ENCODE measurements at regions not wholly inside any gene's neighbourhood (a gene's known extent, or its start where the extent isn't known, plus 50 kb on each side); places are given as distances from the start of the nearest gene placed in this dataset.
A peak's percentile ranks its signal among the peaks of the same experiment; 100 is the strongest.
"Not testable (repeated sequence)": the region's sequence is repeated elsewhere in the genome, so short reads cannot be mapped to it uniquely, and the experiment has no call there.

GRCh38 chr3:78087134-78087533 is 1047.2 kb downstream of the ROBO2 start:
- DNase-seq (ENCODE audit: low read depth) = no peak

GRCh38 chr3:78088006-78088405 is 1048.1 kb downstream of the ROBO2 start:
- no peak for DNase-seq (ENCODE audit: low read depth)

- no peak for DNase-seq (ENCODE audit: low read depth)
These were observed 1050.5 kb downstream of the ROBO2 start for GRCh38 chr3:78090382-78090781.

GRCh38 chr3:78091478-78092119 is 1051.7 kb downstream of the ROBO2 start:
- no peak for DNase-seq (ENCODE audit: low read depth)

GRCh38 chr3:78092574-78092973 is 1052.7 kb downstream of the ROBO2 start:
- DNase-seq (ENCODE audit: low read depth) = peak; percentile 47

- DNase-seq (ENCODE audit: low read depth) = peak; percentile 72
These were observed 1056.8 kb downstream of the ROBO2 start for GRCh38 chr3:78096488-78097255.

- no peak for DNase-seq (ENCODE audit: low read depth)
These were observed 1058.5 kb downstream of the ROBO2 start for GRCh38 chr3:78098367-78098766.

- peak; percentile 87 for DNase-seq (ENCODE audit: low read depth)
These were observed 1061.5 kb downstream of the ROBO2 start for GRCh38 chr3:78101384-78101783.

- not testable (repeated sequence) for DNase-seq (ENCODE audit: low read depth)
These were observed 1068.5 kb downstream of the ROBO2 start for GRCh38 chr3:78108269-78108961.

- peak; percentile 3 for DNase-seq (ENCODE audit: low read depth)
These were observed 1072.6 kb downstream of the ROBO2 start for GRCh38 chr3:78112291-78113010.

GRCh38 chr3:78115983-78116382 is 1076.1 kb downstream of the ROBO2 start:
- DNase-seq (ENCODE audit: low read depth) = no peak

- peak; percentile 24 for DNase-seq (ENCODE audit: low read depth)
These were observed 1077.0 kb downstream of the ROBO2 start for GRCh38 chr3:78116874-78117273.

GRCh38 chr3:78123058-78123457 is 1083.2 kb downstream of the ROBO2 start:
- DNase-seq (ENCODE audit: low read depth) = no peak

- DNase-seq (ENCODE audit: low read depth) = no peak
These were observed 1089.8 kb downstream of the ROBO2 start for GRCh38 chr3:78129707-78130106.

GRCh38 chr3:78130741-78131290 is 1090.9 kb downstream of the ROBO2 start:
- DNase-seq (ENCODE audit: low read depth) = no peak

- no peak for DNase-seq (ENCODE audit: low read depth)
These were observed 1094.6 kb downstream of the ROBO2 start for GRCh38 chr3:78134496-78134895.

- DNase-seq (ENCODE audit: low read depth) = peak; percentile 69
These were observed 1099.3 kb downstream of the ROBO2 start for GRCh38 chr3:78139166-78139565.

- DNase-seq (ENCODE audit: low read depth) = no peak
These were observed 1100.4 kb downstream of the ROBO2 start for GRCh38 chr3:78140274-78140673.

GRCh38 chr3:78140866-78141265 is 1101.0 kb downstream of the ROBO2 start:
- DNase-seq (ENCODE audit: low read depth) = no peak

- peak; percentile 40 for DNase-seq (ENCODE audit: low read depth)
These were observed 1101.4 kb downstream of the ROBO2 start for GRCh38 chr3:78141269-78141668.

- peak; percentile 50 for DNase-seq (ENCODE audit: low read depth)
These were observed 1103.1 kb downstream of the ROBO2 start for GRCh38 chr3:78143000-78143399.

Data from EH (cell line).